ENCODE measurements at regions not wholly inside any gene's neighbourhood (a gene's known extent, or its start where the extent isn't known, plus 50 kb on each side); places are given as distances from the start of the nearest gene placed in this dataset.

GRCh38 chr16:51682905-51683304, 531.8 kb upstream of the SALL1 start:
- TF ChIP-seq CTCF (conservative IDR thresholded peaks at IDR 0.05; ENCODE audit: low read length) (no peak), EZH2phosphoT487 (IDR thresholded peaks at IDR 0.05; ENCODE audit: borderline replicate concordance, low read depth, low read length) (no peak)

Data from OCI-LY7 (cell line).